ENCODE measurements at regions not wholly inside any gene's neighbourhood (a gene's known extent, or its start where the extent isn't known, plus 50 kb on each side); places are given as distances from the start of the nearest gene placed in this dataset.

DNA sequence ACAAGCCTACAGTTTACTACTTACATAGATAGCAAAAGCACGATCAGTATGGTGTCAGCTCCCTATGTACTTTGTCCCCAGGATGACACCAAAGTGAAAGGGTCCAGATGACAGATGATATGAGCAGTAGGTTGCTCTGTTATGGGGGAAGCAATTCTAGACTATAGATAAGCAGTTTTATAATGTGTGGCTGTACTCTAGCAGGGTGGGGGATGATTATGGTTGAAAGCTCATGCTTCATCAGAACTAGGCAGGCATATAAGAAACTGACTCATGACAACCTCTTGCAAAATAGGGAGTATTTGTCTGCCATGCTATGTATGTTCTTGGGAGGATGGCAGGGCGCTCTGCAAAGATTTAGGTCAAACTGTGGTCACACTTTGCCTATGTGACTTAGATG is 158.2 kb upstream of the ZBED5 start:
- no peak for FAIRE-seq

DNA sequence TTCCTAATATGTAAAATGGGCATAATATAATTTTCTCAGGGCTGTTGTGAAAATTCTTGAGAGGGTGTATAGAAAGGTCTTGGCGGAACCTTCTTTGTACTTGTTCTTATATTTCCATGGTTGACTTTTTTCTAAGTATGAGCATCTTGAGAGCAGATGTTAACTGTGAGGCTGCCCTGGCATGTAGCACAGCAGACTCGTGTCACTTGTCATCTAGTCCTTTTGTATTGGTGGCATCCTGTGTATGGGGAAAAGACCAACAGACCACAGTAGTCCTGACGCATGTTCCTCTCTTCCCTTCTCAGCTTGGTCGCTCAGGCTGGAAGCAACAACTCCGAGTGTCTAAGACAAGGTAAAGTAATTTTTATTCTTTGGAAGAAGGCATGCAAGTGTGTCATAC is 153.8 kb upstream of the ZBED5 start:
- FAIRE-seq (no peak), DNase-seq (ENCODE audit: insufficient read length) (no peak)
- TF ChIP-seq TAF1 (IDR thresholded peaks at IDR 0.05; ENCODE audit: borderline replicate concordance, low read depth, low read length) (no peak), POLR2AphosphoS5 (IDR thresholded peaks at IDR 0.05; ENCODE audit: low read depth, low read length) (no peak), POLR2A (IDR thresholded peaks at IDR 0.05; ENCODE audit: low read depth, low read length) (no peak)

More for the DNA sequence above, 158.2 kb upstream of the ZBED5 start:
- no peak for DNase-seq (ENCODE audit: insufficient read length)
- TF ChIP-seq TAF1 (IDR thresholded peaks at IDR 0.05; ENCODE audit: borderline replicate concordance, low read depth, low read length) (no peak), POLR2AphosphoS5 (IDR thresholded peaks at IDR 0.05; ENCODE audit: low read depth, low read length) (no peak), POLR2A (IDR thresholded peaks at IDR 0.05; ENCODE audit: low read depth, low read length) (no peak)

DNA sequence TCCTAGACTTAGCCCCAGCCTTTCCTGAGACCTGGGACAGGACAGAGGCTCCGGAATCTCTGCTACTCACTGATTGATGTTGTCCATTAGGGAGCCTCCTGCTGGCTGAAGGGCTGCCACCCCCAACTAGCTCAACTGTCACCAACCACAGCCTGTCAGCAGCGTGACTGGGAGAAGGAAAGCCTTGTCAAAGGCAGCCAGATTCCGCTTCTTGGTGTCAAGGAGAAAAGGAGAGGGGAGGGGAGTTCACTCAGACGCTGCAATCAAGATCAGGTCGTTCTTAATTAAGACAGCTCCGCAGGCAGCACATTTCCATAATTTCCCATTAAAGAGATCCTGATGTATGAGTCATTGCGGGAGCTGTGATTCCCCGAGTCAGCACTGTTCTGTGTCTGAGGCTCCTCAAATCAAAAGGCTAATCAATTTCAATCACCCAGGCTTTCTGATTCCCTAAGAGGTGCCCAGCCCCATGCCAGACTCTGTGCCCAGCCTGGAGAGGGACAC is 152.8 kb upstream of the ZBED5 start:
- DNase-seq (ENCODE audit: insufficient read length): no peak
- FAIRE-seq: no peak
- TF ChIP-seq TAF1 (IDR thresholded peaks at IDR 0.05; ENCODE audit: borderline replicate concordance, low read depth, low read length) (no peak), POLR2A (IDR thresholded peaks at IDR 0.05; ENCODE audit: low read depth, low read length) (no peak), POLR2AphosphoS5 (IDR thresholded peaks at IDR 0.05; ENCODE audit: low read depth, low read length) (no peak)

DNA sequence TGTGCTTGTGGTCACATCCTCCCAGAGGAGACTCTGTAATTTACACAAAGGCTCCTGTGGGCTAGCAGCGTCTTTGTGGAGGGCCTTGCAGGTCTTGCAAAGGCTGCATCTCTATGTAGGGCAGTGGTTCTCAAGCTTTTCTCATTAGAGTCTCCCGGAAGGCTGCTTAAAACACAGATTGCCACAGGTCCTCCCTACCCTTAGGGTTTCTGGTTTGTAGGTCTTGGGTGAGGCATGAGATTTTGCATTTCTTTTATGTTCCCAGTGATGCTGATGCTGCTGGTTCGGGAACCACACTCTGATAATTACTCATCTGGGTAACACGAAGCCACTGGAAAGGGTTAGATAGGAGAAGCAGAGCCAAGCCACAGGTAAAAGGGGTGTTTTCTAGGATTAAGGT is 151.3 kb upstream of the ZBED5 start:
- DNase-seq (ENCODE audit: insufficient read length) (no peak), FAIRE-seq (no peak)
- no peak for TF ChIP-seq POLR2AphosphoS5 (IDR thresholded peaks at IDR 0.05; ENCODE audit: low read depth, low read length)
- no peak for TF ChIP-seq TAF1 (IDR thresholded peaks at IDR 0.05; ENCODE audit: borderline replicate concordance, low read depth, low read length)
- no peak for TF ChIP-seq POLR2A (IDR thresholded peaks at IDR 0.05; ENCODE audit: low read depth, low read length)

DNA sequence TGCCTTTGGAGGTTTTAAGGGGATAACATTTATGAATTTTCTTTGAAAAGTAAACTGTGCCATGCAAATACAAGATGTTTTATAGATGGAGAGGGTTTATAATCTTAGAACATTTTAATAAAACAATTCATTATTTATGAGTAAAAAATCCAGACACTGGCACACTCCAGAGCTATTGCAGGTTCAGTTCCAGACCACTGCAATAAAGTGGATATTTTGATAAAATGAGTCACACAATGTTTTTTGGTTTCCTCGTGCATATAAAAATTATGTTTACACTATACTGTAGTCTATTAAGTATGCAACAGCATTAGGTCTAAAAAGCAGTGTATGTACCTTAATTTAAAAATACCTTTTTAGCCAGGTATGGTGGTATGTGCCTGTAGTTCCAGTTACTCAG is 146.2 kb upstream of the ZBED5 start:
- DNase-seq (ENCODE audit: insufficient read length) (no peak), FAIRE-seq (no peak)
- TF ChIP-seq TAF1 (IDR thresholded peaks at IDR 0.05; ENCODE audit: borderline replicate concordance, low read depth, low read length): no peak
- no peak for TF ChIP-seq POLR2A (IDR thresholded peaks at IDR 0.05; ENCODE audit: low read depth, low read length)
- no peak for TF ChIP-seq POLR2AphosphoS5 (IDR thresholded peaks at IDR 0.05; ENCODE audit: low read depth, low read length)

DNA sequence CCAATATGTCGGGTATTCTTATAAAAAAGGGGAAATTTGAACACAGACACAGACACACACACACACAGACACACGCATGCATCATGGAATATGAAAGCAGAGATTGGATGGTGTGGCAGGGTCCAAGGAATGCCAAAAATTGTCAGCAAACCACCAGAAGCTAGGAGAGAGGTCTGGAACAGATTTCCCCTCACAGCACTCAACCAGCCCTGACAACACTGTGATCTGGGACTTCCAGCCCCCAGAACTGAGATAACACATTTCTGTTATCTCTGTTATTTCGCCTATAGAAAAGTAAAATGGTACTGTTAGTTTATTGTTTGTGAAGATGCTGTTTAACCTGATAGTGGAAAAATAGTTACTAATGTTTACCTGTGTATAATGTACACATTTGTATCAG is 145.4 kb upstream of the ZBED5 start:
- DNase-seq (ENCODE audit: insufficient read length) (no peak), FAIRE-seq (no peak)
- TF ChIP-seq TAF1 (IDR thresholded peaks at IDR 0.05; ENCODE audit: borderline replicate concordance, low read depth, low read length) (no peak), POLR2A (IDR thresholded peaks at IDR 0.05; ENCODE audit: low read depth, low read length) (no peak), POLR2AphosphoS5 (IDR thresholded peaks at IDR 0.05; ENCODE audit: low read depth, low read length) (no peak)

DNA sequence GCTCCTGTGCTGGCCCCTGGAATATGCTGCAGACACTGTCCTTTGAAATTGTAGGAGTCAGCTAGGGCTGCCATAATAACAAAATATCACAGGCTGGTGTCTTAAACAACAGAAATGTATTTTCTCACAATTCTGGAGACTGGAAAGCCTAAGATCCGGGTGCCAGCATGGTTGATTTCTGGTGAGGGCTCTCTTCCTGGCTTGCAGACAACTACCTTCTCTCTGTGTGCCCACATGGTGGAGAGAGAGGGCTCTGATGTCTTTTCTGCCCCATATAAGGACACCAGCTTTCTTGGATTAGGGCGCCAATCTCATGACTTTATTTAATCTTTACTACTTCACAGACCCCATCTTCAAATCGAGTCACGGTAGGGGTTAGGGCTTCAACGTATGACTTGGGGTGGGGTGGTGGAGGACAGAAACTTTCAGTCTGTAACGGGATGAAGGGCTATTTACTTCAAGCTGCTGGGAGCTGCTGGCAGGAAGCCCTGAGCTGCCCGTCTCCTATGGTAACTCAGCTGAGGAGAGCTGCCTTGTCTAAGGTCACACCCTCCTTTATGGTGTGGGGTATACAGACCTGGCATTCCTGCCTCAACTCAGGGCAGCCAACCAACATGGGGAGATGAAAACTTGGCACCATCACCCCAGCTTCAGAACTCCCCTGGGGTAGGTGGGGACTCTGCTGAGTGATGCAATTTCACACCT is 142.9 kb upstream of the ZBED5 start:
- DNase-seq (ENCODE audit: insufficient read length): no peak
- TF ChIP-seq POLR2A (IDR thresholded peaks at IDR 0.05; ENCODE audit: low read depth, low read length): no peak
- no peak for TF ChIP-seq POLR2AphosphoS5 (IDR thresholded peaks at IDR 0.05; ENCODE audit: low read depth, low read length)
- no peak for TF ChIP-seq TAF1 (IDR thresholded peaks at IDR 0.05; ENCODE audit: borderline replicate concordance, low read depth, low read length)
- no peak for FAIRE-seq

DNA sequence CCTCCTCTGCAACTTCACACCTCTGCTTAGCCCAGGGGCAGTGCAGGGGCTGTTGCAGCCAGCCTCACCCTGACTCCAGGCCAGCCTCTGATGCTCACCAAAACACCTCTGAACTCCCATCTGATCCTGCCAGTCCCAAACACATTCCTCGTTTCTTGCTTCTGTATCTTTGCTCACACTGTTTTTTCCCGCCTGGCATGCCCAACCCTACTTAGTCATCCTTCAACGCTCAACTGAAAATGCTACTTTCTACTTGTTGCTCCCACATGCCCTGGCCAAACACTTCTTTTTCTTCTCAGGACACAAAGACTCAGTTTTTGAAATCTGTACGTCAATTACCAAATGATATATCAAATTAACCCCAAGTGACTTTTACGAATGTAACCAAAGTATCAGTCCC is 140.8 kb upstream of the ZBED5 start:
- no peak for TF ChIP-seq POLR2A (IDR thresholded peaks at IDR 0.05; ENCODE audit: low read depth, low read length)
- no peak for TF ChIP-seq TAF1 (IDR thresholded peaks at IDR 0.05; ENCODE audit: borderline replicate concordance, low read depth, low read length)
- no peak for TF ChIP-seq POLR2AphosphoS5 (IDR thresholded peaks at IDR 0.05; ENCODE audit: low read depth, low read length)
- no peak for FAIRE-seq
- DNase-seq (ENCODE audit: insufficient read length): no peak

DNA sequence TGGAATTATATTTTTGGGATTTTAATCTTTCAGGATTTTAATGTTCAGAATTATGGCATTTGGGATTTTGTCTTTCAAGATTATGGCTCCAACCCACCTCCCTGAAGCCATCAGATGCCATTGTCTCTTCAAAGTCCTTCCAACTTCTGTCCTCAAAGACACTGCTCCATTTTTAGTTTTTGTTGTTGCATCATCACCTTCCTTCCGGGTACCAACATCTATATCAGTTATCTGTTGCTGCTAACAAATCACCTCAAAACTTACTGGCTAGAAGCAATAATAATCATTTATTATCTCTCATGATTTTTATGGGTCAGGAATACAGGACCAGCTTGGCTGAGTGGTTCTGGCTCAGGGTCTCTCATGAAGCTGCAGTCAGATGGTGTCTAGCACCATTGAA is 138.8 kb upstream of the ZBED5 start:
- no peak for DNase-seq (ENCODE audit: insufficient read length)

DNA sequence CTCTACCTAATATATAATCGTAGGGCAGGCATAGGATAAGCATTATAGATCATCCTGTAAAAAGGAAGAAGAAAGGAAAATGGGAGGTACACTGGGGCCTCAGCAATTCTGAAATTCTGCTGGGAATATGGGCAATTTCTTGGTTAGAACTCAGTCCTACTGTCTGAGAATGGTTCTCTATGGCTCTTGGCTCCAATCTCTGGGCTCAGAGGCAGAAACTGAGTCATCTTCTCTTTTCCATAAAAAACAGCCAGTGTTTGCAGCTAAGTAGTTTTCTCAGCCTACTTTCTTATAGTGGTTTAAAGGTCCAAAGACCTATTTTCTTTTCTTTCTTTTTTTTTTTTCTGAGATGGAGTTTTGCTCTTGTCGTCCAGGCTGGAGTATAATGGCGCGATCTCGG is 135.8 kb upstream of the ZBED5 start:
- DNase-seq (ENCODE audit: insufficient read length): no peak
- TF ChIP-seq POLR2AphosphoS5 (IDR thresholded peaks at IDR 0.05; ENCODE audit: low read depth, low read length) (no peak), POLR2A (IDR thresholded peaks at IDR 0.05; ENCODE audit: low read depth, low read length) (no peak), TAF1 (IDR thresholded peaks at IDR 0.05; ENCODE audit: borderline replicate concordance, low read depth, low read length) (no peak)
- FAIRE-seq: no peak

More for the DNA sequence above, 138.8 kb upstream of the ZBED5 start:
- FAIRE-seq: no peak
- no peak for TF ChIP-seq TAF1 (IDR thresholded peaks at IDR 0.05; ENCODE audit: borderline replicate concordance, low read depth, low read length)
- TF ChIP-seq POLR2AphosphoS5 (IDR thresholded peaks at IDR 0.05; ENCODE audit: low read depth, low read length): no peak
- TF ChIP-seq POLR2A (IDR thresholded peaks at IDR 0.05; ENCODE audit: low read depth, low read length): no peak

DNA sequence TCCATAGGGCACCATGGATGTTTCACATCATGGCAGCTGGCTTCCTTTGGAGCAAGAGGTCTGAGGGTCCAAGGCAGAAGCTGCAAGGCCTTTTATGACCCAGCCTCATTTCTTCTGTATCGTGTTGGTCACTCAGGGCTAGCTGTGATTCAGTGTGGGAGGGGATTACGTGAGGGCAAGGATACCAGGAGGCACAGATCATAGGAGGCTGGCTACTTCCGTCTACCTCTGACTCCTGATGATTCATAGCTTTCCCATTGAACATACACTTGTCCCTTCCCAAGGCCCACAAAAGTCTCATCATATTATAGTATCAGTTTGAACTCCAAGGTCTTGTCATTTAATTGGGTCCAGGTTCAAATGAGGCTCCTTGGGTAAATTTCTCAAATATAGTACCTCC is 135.3 kb upstream of the ZBED5 start:
- no peak for TF ChIP-seq POLR2A (IDR thresholded peaks at IDR 0.05; ENCODE audit: low read depth, low read length)
- TF ChIP-seq TAF1 (IDR thresholded peaks at IDR 0.05; ENCODE audit: borderline replicate concordance, low read depth, low read length): no peak
- no peak for TF ChIP-seq POLR2AphosphoS5 (IDR thresholded peaks at IDR 0.05; ENCODE audit: low read depth, low read length)
- DNase-seq (ENCODE audit: insufficient read length) (no peak), FAIRE-seq (no peak)

DNA sequence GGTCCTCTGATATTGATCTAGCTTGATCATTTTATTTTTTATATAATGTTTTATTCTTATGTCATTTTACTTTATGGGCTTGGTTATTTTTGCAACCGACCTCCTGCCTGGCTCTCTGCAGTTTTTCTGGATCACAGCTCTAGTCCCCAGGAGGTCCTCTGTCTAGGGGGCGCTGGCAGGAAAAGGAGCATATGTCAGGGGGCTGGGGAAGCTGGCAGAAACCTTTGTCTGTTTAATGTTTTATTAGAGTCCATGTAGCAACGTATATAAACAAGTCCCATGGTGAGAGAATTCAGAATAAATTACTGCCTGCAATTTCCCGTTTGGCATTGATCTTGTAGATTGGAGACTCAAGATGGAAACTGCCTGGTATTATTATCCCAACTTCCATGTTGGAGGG is 133.5 kb upstream of the ZBED5 start:
- TF ChIP-seq POLR2A (IDR thresholded peaks at IDR 0.05; ENCODE audit: low read depth, low read length): no peak
- no peak for TF ChIP-seq TAF1 (IDR thresholded peaks at IDR 0.05; ENCODE audit: borderline replicate concordance, low read depth, low read length)
- no peak for TF ChIP-seq POLR2AphosphoS5 (IDR thresholded peaks at IDR 0.05; ENCODE audit: low read depth, low read length)
- FAIRE-seq: no peak
- DNase-seq (ENCODE audit: insufficient read length): no peak
